GM23248 (cell line): ENCODE measurements at regions not wholly inside any gene's neighbourhood (a gene's known extent, or its start where the extent isn't known, plus 50 kb on each side); places are given as distances from the start of the nearest gene placed in this dataset.

Experiments
- EZH2 ChIP-seq: fragments of 200-600 bp; sonication (generic); IDR thresholded peaks from 2 replicates; pipeline ENCODE4 v1.6.1; 2018; ENCODE audit warnings: antibody characterized with exemption, mild to moderate bottlenecking; ENCODE audit not compliant: insufficient read depth, poor library complexity, severe bottlenecking
- EZH2phosphoT487 ChIP-seq: fragments of 200-600 bp; sonication (generic); IDR thresholded peaks from 2 replicates; pipeline ENCODE4 v1.6.1; 2018; ENCODE audit warnings: antibody characterized with exemption, moderate library complexity, mild to moderate bottlenecking, low read depth; ENCODE audit not compliant: insufficient read depth

DNA sequence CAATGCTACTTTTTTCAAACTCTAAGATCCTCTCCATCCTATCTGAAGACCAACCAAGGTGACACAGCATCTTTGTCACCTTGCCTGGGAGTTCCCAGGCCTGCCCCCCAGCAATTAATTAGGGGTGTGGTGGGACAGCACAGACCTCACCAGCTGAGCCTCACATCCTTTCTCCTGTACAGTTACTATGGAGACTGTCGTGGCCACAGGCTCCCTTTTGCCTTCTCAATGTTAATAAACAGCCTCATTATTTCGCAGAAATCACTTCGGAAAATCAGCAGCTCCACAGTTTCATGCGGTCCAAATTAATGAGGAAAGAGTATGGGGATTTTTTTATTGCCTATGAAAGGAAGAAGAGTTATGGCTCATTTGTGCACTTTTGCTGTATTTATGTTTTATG, 378.3 kb downstream of the NPHP4 start:
- TF ChIP-seq EZH2 (no peak), EZH2phosphoT487 (no peak)
